Loucy (cell line): ENCODE measurements at regions not wholly inside any gene's neighbourhood (a gene's known extent, or its start where the extent isn't known, plus 50 kb on each side); places are given as distances from the start of the nearest gene placed in this dataset.

Experiments used
- H2AFZ ChIP-seq: fragments of 200-600 bp; sonication (generic); 2 replicates; pipeline ENCODE4 v1.6.0; 2016; ENCODE audit warnings: antibody characterized with exemption, mild to moderate bottlenecking, low read length, moderate library complexity
- H3F3A ChIP-seq: fragments of 200-600 bp; 2 replicates; pipeline ENCODE4 v1.6.0; 2016; ENCODE audit warnings: antibody characterized with exemption, low read depth, mild to moderate bottlenecking
- H3K27me3 ChIP-seq: fragments of 200-600 bp; sonication (generic); 2 replicates; pipeline ENCODE4 v1.6.1; 2014; ENCODE audit warnings: low read length, mild to moderate bottlenecking; ENCODE audit not compliant: insufficient read depth, poor library complexity, severe bottlenecking
- H3K36me3 ChIP-seq: fragments of 200-600 bp; sonication (generic); 2 replicates; pipeline ENCODE4 v1.6.1; 2016; ENCODE audit warnings: low read length; ENCODE audit not compliant: insufficient read depth
- H3K4me1 ChIP-seq: fragments of 200-600 bp; sonication (generic); 2 replicates; pipeline ENCODE4 v1.5.1; 2014; ENCODE audit warnings: low read length, mild to moderate bottlenecking; ENCODE audit not compliant: insufficient read depth, poor library complexity, severe bottlenecking
- H3K4me2 ChIP-seq: fragments of 200-600 bp; sonication (generic); 2 replicates; pipeline ENCODE4 v1.6.0; 2014; ENCODE audit warnings: antibody characterized with exemption, low read length, low read depth, mild to moderate bottlenecking; ENCODE audit not compliant: poor library complexity, severe bottlenecking
- H3K4me3 ChIP-seq: fragments of 200-600 bp; sonication (generic); 2 replicates; pipeline ENCODE4 v1.5.1; 2014; ENCODE audit warnings: low read length, mild to moderate bottlenecking, mixed read lengths; ENCODE audit not compliant: poor library complexity, severe bottlenecking
- H3K79me2 ChIP-seq: fragments of 200-600 bp; sonication (generic); 2 replicates; pipeline ENCODE4 v1.6.1; 2014; ENCODE audit warnings: low read length; ENCODE audit not compliant: insufficient read depth
- H3K9ac ChIP-seq: fragments of 200-600 bp; sonication (generic); 2 replicates; pipeline ENCODE4 v1.6.0; 2014; ENCODE audit warnings: mild to moderate bottlenecking, low read depth, low read length, moderate library complexity; ENCODE audit not compliant: poor library complexity, severe bottlenecking
- H3K9me2 ChIP-seq: fragments of 200-600 bp; sonication (generic); replicated peaks from 2 replicates; pipeline ENCODE4 v1.6.1; 2016; ENCODE audit warnings: low read depth, low read length, mixed read lengths
- H3K9me3 ChIP-seq: fragments of 200-600 bp; sonication (generic); 2 replicates; pipeline ENCODE4 v1.6.1; 2014; ENCODE audit warnings: mild to moderate bottlenecking, antibody characterized with exemption, low read length, low read depth; ENCODE audit not compliant: insufficient read depth
- H4K20me1 ChIP-seq: fragments of 200-600 bp; sonication (generic); 2 replicates; pipeline ENCODE4 v1.6.0; 2014; ENCODE audit warnings: antibody characterized with exemption, low read length, mild to moderate bottlenecking; ENCODE audit not compliant: insufficient read depth, poor library complexity, severe bottlenecking
- CTCF ChIP-seq: fragments of 200-600 bp; sonication (generic); conservative IDR thresholded peaks from 2 replicates; pipeline ENCODE4 v1.5.1; 2014; ENCODE audit warnings: mild to moderate bottlenecking, antibody characterized with exemption, low read length
- EZH2phosphoT487 ChIP-seq: fragments of 200-600 bp; IDR thresholded peaks from 2 replicates; pipeline ENCODE4 v1.6.1; 2018; ENCODE audit warnings: antibody characterized with exemption, mild to moderate bottlenecking, moderate library complexity, borderline replicate concordance

GRCh38 chr3:176208283-176208682 is 989.0 kb downstream of the TBL1XR1 start:
- TF ChIP-seq CTCF, result no peak
- no peak for TF ChIP-seq EZH2phosphoT487
- Histone ChIP-seq H3K9me3 (no peaks in the 10 kb centered on the region), H2AFZ (no peak overlapping the region), H3K9ac (no peak overlapping the region), H4K20me1 (no peaks in the 10 kb centered on the region), H3K36me3 (no peaks in the 10 kb centered on the region), H3K27me3 (no peaks in the 10 kb centered on the region), H3K4me3 (no peak overlapping the region), H3F3A (no peaks in the 10 kb centered on the region), H3K4me1 (no peaks in the 10 kb centered on the region), H3K79me2 (no peaks in the 10 kb centered on the region), H3K4me2 (no peak overlapping the region), H3K9me2 (no peaks in the 10 kb centered on the region)

- Histone ChIP-seq H3K9me3 (no peaks in the 10 kb centered on the region), H2AFZ (no peak overlapping the region), H3K4me3 (no peak overlapping the region), H4K20me1 (no peaks in the 10 kb centered on the region), H3K4me2 (no peak overlapping the region), H3K36me3 (no peaks in the 10 kb centered on the region), H3F3A (no peaks in the 10 kb centered on the region), H3K27me3 (no peaks in the 10 kb centered on the region), H3K9ac (no peak overlapping the region), H3K79me2 (no peaks in the 10 kb centered on the region), H3K4me1 (no peaks in the 10 kb centered on the region), H3K9me2 (no peaks in the 10 kb centered on the region)
- no peak for TF ChIP-seq CTCF
- no peak for TF ChIP-seq EZH2phosphoT487
Observed at GRCh38 chr3:176206809-176207208, 990.5 kb downstream of the TBL1XR1 start.

GRCh38 chr3:176202652-176203051 is 994.6 kb downstream of the TBL1XR1 start:
- no peak overlapping the region for H3K4me2 ChIP-seq

More at GRCh38 chr3:176202652-176203051, 994.6 kb downstream of the TBL1XR1 start:
- no peaks in the 10 kb centered on the region for H3K27me3 ChIP-seq
- no peaks in the 10 kb centered on the region for H3K9me2 ChIP-seq
- H3K4me1 ChIP-seq, result no peaks in the 10 kb centered on the region
- no peaks in the 10 kb centered on the region for H4K20me1 ChIP-seq
- H2AFZ ChIP-seq, result no peak overlapping the region
- no peaks in the 10 kb centered on the region for H3F3A ChIP-seq
- H3K36me3 ChIP-seq, result no peaks in the 10 kb centered on the region
- H3K4me3 ChIP-seq, result no peak overlapping the region
- no peak overlapping the region for H3K9ac ChIP-seq
- TF ChIP-seq EZH2phosphoT487 (no peak), CTCF (no peak)
- H3K9me3 ChIP-seq, result no peaks in the 10 kb centered on the region
- no peaks in the 10 kb centered on the region for H3K79me2 ChIP-seq
